CD14-positive monocyte (primary cell): ENCODE measurements at regions not wholly inside any gene's neighbourhood (a gene's known extent, or its start where the extent isn't known, plus 50 kb on each side); places are given as distances from the start of the nearest gene placed in this dataset.

Experiments used
- DNase-seq, 3 donors: peaks; one replicate each; pipeline ENCODE4 v3.0.0-alpha.2; 2011 to 2022
- H2AFZ ChIP-seq: 2 replicates; pipeline ENCODE4 v1.6.0; 2012; ENCODE audit warnings: mild to moderate bottlenecking, low read depth, low read length, inconsistent platforms; ENCODE audit not compliant: insufficient read depth, poor library complexity, severe bottlenecking
- H3K27ac ChIP-seq, 2 donors: 1 replicate in 1 of 2; 2 replicates in 1 of 2; pipeline ENCODE4 v1.5.1; 2012 to 2013; ENCODE audit warnings: low read length in 2 of 2, control low read depth in 1 of 2, inconsistent platforms in 1 of 2, low read depth in 1 of 2, mild to moderate bottlenecking in 1 of 2
- H3K27me3 ChIP-seq, 2 donors: one replicate each; pipeline versions ENCODE4 v1.6.0 to v1.6.1; 2011 to 2013; ENCODE audit warnings: low read length in 2 of 2; ENCODE audit not compliant: control insufficient read depth in 2 of 2, insufficient read depth in 2 of 2
- H3K36me3 ChIP-seq, 2 donors: replicated peaks in 1 of 2; 1 replicate in 1 of 2; 2 replicates in 1 of 2; pipeline versions ENCODE4 v1.5.1 to v1.6.1; 2012 to 2013; ENCODE audit warnings: low read length in 2 of 2, control low read depth in 1 of 2, inconsistent platforms in 1 of 2, mild to moderate bottlenecking in 1 of 2; ENCODE audit not compliant: insufficient read depth in 2 of 2, control insufficient read depth in 1 of 2
- H3K4me1 ChIP-seq, 2 donors: 1 replicate in 1 of 2; 2 replicates in 1 of 2; pipeline versions ENCODE4 v1.5.1 to v1.6.1; 2012 to 2013; ENCODE audit warnings: low read length in 2 of 2, control low read depth in 1 of 2, inconsistent platforms in 1 of 2, mild to moderate bottlenecking in 1 of 2, moderate library complexity in 1 of 2; ENCODE audit not compliant: insufficient read depth in 2 of 2, control insufficient read depth in 1 of 2
- H3K4me2 ChIP-seq: replicated peaks from 2 replicates; pipeline ENCODE3; 2012; ENCODE audit warnings: low read length, moderate library complexity, mild to moderate bottlenecking; ENCODE audit not compliant: poor library complexity, severe bottlenecking; ENCODE audit errors: extremely low read depth
- H3K4me3 ChIP-seq, 3 experiments: fragments of 200-600 bp in 1 of 3; sonication (generic) in 1 of 3; replicated peaks in 1 of 3; 1 replicate in 2 of 3; 2 replicates in 1 of 3; pipeline ENCODE4 v1.5.1; 2011 to 2013; ENCODE audit warnings: low read length in 3 of 3, mild to moderate bottlenecking in 3 of 3, control low read depth in 2 of 3, low read depth in 2 of 3, inconsistent platforms in 1 of 3, moderate library complexity in 1 of 3
- H3K79me2 ChIP-seq: 2 replicates; pipeline ENCODE4 v1.6.0; 2012; ENCODE audit warnings: mild to moderate bottlenecking, control low read depth, inconsistent platforms, low read length, moderate library complexity; ENCODE audit not compliant: insufficient read depth
- H3K9ac ChIP-seq: 2 replicates; pipeline ENCODE4 v1.6.0; 2017; ENCODE audit warnings: low read length, mild to moderate bottlenecking; ENCODE audit not compliant: insufficient read depth, poor library complexity, severe bottlenecking
- H3K9me3 ChIP-seq, 2 donors: replicated peaks in 1 of 2; 1 replicate in 1 of 2; 2 replicates in 1 of 2; pipeline versions ENCODE4 v1.5.1 to v1.6.1; 2012 to 2013; ENCODE audit warnings: low read length in 2 of 2, control low read depth in 1 of 2; ENCODE audit not compliant: control insufficient read depth in 1 of 2, insufficient read depth in 1 of 2
- H4K20me1 ChIP-seq: 2 replicates; pipeline ENCODE4 v1.6.0; 2012; ENCODE audit warnings: mild to moderate bottlenecking, low read length, control low read depth, moderate library complexity; ENCODE audit not compliant: insufficient read depth
- H3K27ac Mint-ChIP-seq, 7 donors: one replicate each; pipeline ENCODE4 v1.8.0; 2020; ENCODE audit warnings: mild to moderate bottlenecking in 7 of 7, mixed read lengths in 7 of 7, moderate library complexity in 6 of 7, inconsistent platforms in 2 of 7
- H3K27me3 Mint-ChIP-seq, 3 donors: one replicate each; pipeline ENCODE4 v1.8.0; 2021 to 2022; ENCODE audit warnings: low read depth in 3 of 3, mild to moderate bottlenecking in 3 of 3, mixed read lengths in 3 of 3, moderate library complexity in 3 of 3, inconsistent platforms in 1 of 3
- H3K36me3 Mint-ChIP-seq, 2 donors: one replicate each; pipeline ENCODE4 v1.8.0; 2020; ENCODE audit warnings: mixed read lengths in 2 of 2, inconsistent platforms in 1 of 2, mild to moderate bottlenecking in 1 of 2
- H3K4me1 Mint-ChIP-seq: one replicate; pipeline ENCODE4 v1.8.0; 2020; ENCODE audit warnings: mild to moderate bottlenecking, mixed read lengths
- H3K4me3 Mint-ChIP-seq, 2 donors: one replicate each; pipeline ENCODE4 v1.8.0; 2020; ENCODE audit warnings: mild to moderate bottlenecking in 2 of 2, mixed read lengths in 2 of 2, moderate library complexity in 1 of 2
- H3K9me3 Mint-ChIP-seq, 7 donors: one replicate each; pipeline ENCODE4 v1.8.0; 2020 to 2022; ENCODE audit warnings: mixed read lengths in 7 of 7, mild to moderate bottlenecking in 6 of 7, moderate library complexity in 6 of 7, inconsistent platforms in 2 of 7
- CTCF ChIP-seq: fragments of 200-600 bp; IDR thresholded peaks from one replicate; pipeline ENCODE4 v1.8.0; 2022; ENCODE audit warnings: antibody characterized with exemption, mild to moderate bottlenecking
- WGBS: methylation state at CpG from one replicate; pipeline ENCODE4 v1.1.5; 2013; ENCODE audit warnings: missing lambda C conversion rate; ENCODE audit not compliant: insufficient coverage; 5-methylcytosine and 5-hydroxymethylcytosine counted together
- intact Hi-C, 2 donors: fragments of 100-400 bp; cut with micrococcal nuclease; formaldehyde crosslinking; loops; one replicate each; pipeline versions ENCODE4 v1.15.0 to v1.15.1; 2023

- Mint-ChIP-seq H3K27ac (no peak overlapping the region), H3K4me3 (no peak overlapping the region), H3K4me1 (no peaks in the 10 kb centered on the region), H3K27me3 (peaks cover 8 to 10% (median 9%) of the 10 kb centered on the region in 3 donors), H3K36me3 (no peaks in the 10 kb centered on the region), H3K9me3 (peaks cover 0 to 7% (median 4%) of the 10 kb centered on the region in 7 donors)
- Histone ChIP-seq H3K27ac (no peak overlapping the region), H3K4me3 (no peak overlapping the region), H3K27me3 (no peaks in the 10 kb centered on the region), H3K36me3 (no peaks in the 10 kb centered on the region), H3K4me2 (no peak overlapping the region), H3K9ac (no peak overlapping the region), H2AFZ (no peak overlapping the region), H4K20me1 (no peaks in the 10 kb centered on the region), H3K79me2 (no peaks in the 10 kb centered on the region), H3K9me3 (peaks cover 0 to 9% of the 10 kb centered on the region in 2 donors), H3K4me1 (no peaks in the 10 kb centered on the region)
- WGBS = 85% methylated on average over 5 of the region's 10 CpGs
- DNase-seq = no peak
- no peak for TF ChIP-seq CTCF
- intact Hi-C loops = no loop called here
Observed at GRCh38 chr1:29497395-29498125, 261.2 kb downstream of the PTPRU start.

- intact Hi-C loops = no loop called here
- Mint-ChIP-seq H3K9me3 (peaks cover 0 to 7% (median 4%) of the 10 kb centered on the region in 7 donors), H3K4me1 (no peaks in the 10 kb centered on the region), H3K4me3 (no peak overlapping the region), H3K27ac (no peak overlapping the region), H3K27me3 (peaks cover 7 to 13% (median 10%) of the 10 kb centered on the region in 3 donors), H3K36me3 (no peaks in the 10 kb centered on the region)
- Histone ChIP-seq H3K9ac (no peak overlapping the region), H3K36me3 (no peaks in the 10 kb centered on the region), H3K9me3 (peaks cover 0 to 9% of the 10 kb centered on the region in 2 donors), H3K79me2 (no peaks in the 10 kb centered on the region), H3K4me3 (no peak overlapping the region), H3K4me1 (no peaks in the 10 kb centered on the region), H3K27ac (no peak overlapping the region), H4K20me1 (no peaks in the 10 kb centered on the region), H3K27me3 (no peaks in the 10 kb centered on the region), H3K4me2 (no peak overlapping the region), H2AFZ (no peak overlapping the region)
- no peak for DNase-seq
- 88% methylated on average over 7 of the region's 8 CpGs for WGBS
- TF ChIP-seq CTCF = no peak
Observed at GRCh38 chr1:29496701-29497100, 260.4 kb downstream of the PTPRU start.
